ENCODE measurements at regions not wholly inside any gene's neighbourhood (a gene's known extent, or its start where the extent isn't known, plus 50 kb on each side); places are given as distances from the start of the nearest gene placed in this dataset.

GRCh38 chr12:127899971-127900370 is 367.0 kb upstream of the TMEM132C start (continued):
- TF ChIP-seq TAF7 (optimal IDR thresholded peaks at IDR 0.05; ENCODE audit: borderline replicate concordance, low read depth, low read length) (no peak), RXRA (IDR thresholded peaks at IDR 0.05; ENCODE audit: insufficient read depth, low read depth, low read length) (no peak), CHD7 (IDR thresholded peaks at IDR 0.05; ENCODE audit: insufficient replicate concordance, low read length) (no peak), CEBPB (IDR thresholded peaks at IDR 0.05; ENCODE audit: low read depth, low read length) (no peak), SAP30 (IDR thresholded peaks at IDR 0.05; ENCODE audit: insufficient read depth, insufficient replicate concordance, low read length) (no peak), TEAD4 (IDR thresholded peaks at IDR 0.05; ENCODE audit: low read depth, low read length) (no peak)
